AG10803 (cell line): ENCODE measurements at regions not wholly inside any gene's neighbourhood (a gene's known extent, or its start where the extent isn't known, plus 50 kb on each side); places are given as distances from the start of the nearest gene placed in this dataset.

Experiments used
- DNase-seq: peaks from one replicate; pipeline ENCODE4 v3.0.0; 2010; ENCODE audit warnings: low read depth
- H3K4me3 ChIP-seq: 2 replicates; pipeline ENCODE4 v1.5.1; 2011; ENCODE audit warnings: mild to moderate bottlenecking, low read length, control low read depth
- CTCF ChIP-seq: conservative IDR thresholded peaks from 2 replicates; pipeline ENCODE4 v1.5.1; 2011; ENCODE audit warnings: mild to moderate bottlenecking, low read length, control low read depth, inconsistent platforms

GRCh38 chr18:8967573-8967972 is 134.9 kb upstream of the NDUFV2 start:
- DNase-seq, result no peak
- TF ChIP-seq CTCF, result no peak
- H3K4me3 ChIP-seq, result no peak overlapping the region

GRCh38 chr18:8969639-8970390 is 132.7 kb upstream of the NDUFV2 start:
- no peak overlapping the region for H3K4me3 ChIP-seq
- peak; percentile 88 for DNase-seq
- no peak for TF ChIP-seq CTCF

- no peak overlapping the region for H3K4me3 ChIP-seq
- no peak for TF ChIP-seq CTCF
- no peak for DNase-seq
Measured at GRCh38 chr18:8970843-8971242, 131.7 kb upstream of the NDUFV2 start.

GRCh38 chr18:8972116-8972515 is 130.4 kb upstream of the NDUFV2 start:
- TF ChIP-seq CTCF, result no peak
- no peak for DNase-seq

GRCh38 chr18:8974279-8974678 is 128.2 kb upstream of the NDUFV2 start:
- TF ChIP-seq CTCF, result no peak
- H3K4me3 ChIP-seq, result no peak overlapping the region
- no peak for DNase-seq

More at GRCh38 chr18:8972116-8972515, 130.4 kb upstream of the NDUFV2 start:
- no peak overlapping the region for H3K4me3 ChIP-seq

- no peak for TF ChIP-seq CTCF
- no peak overlapping the region for H3K4me3 ChIP-seq
Measured at GRCh38 chr18:8974696-8975095, 127.8 kb upstream of the NDUFV2 start.

GRCh38 chr18:8975624-8976023 is 126.9 kb upstream of the NDUFV2 start:
- DNase-seq, result no peak
- H3K4me3 ChIP-seq, result no peak overlapping the region
- TF ChIP-seq CTCF, result no peak

More at GRCh38 chr18:8974696-8975095, 127.8 kb upstream of the NDUFV2 start:
- no peak for DNase-seq
